GM12878 (cell line): ENCODE measurements at regions not wholly inside any gene's neighbourhood (a gene's known extent, or its start where the extent isn't known, plus 50 kb on each side); places are given as distances from the start of the nearest gene placed in this dataset.

Experiments
- ATAC-seq: fragments of 200-7000 bp; cut with Tn5 transposase; 3 replicates; pipeline ENCODE4 v1.9.1; 2020; ENCODE audit warnings: mild to moderate bottlenecking, moderate library complexity
- BruUV-seq: library from RNA; stranded (reverse); fragments of 400-500 nt; replicated peaks from 2 replicates; lab custom pipeline; 2021; lab: Mats Ljungman, UMichigan
- CTCF ChIA-PET: fragments of 300-600 bp; sonication (Branson Sonifier 250); formaldehyde crosslinking; extraction: SDS; loops from one replicate; lab custom pipeline; 2021; ENCODE audit warnings: inconsistent platforms; lab: Yijun Ruan, JAX
- POLR2A ChIA-PET: fragments of 350-600 bp; formaldehyde crosslinking; extraction: SDS; loops from one replicate; lab custom pipeline; 2021; ENCODE audit warnings: inconsistent platforms; lab: Charles Lee
- RAD21 ChIA-PET: fragments of 300-600 bp; sonication (Branson Sonifier 250); formaldehyde crosslinking; loops from one replicate; lab custom pipeline; 2023; ENCODE audit warnings: antibody characterized with exemption; ENCODE audit not compliant: unreplicated experiment; lab: Charles Lee
- SMC1A ChIA-PET: fragments of 300-600 bp; sonication (Branson Sonifier 250); formaldehyde crosslinking; loops from one replicate; lab custom pipeline; 2023; ENCODE audit not compliant: unreplicated experiment, uncharacterized antibody; lab: Charles Lee
- DNase-seq: peaks from one replicate; pipeline ENCODE4 v3.0.0-alpha.2; 2011; ENCODE audit warnings: low read depth, low spot score
- FAIRE-seq: peaks from 3 replicates; lab custom pipeline; 2011; peaks lifted over from hg19 to GRCh38; lab: Jason Lieb, UNC
- H2AFZ ChIP-seq: 2 replicates; pipeline ENCODE4 v1.6.0; 2011; ENCODE audit warnings: low read depth, low read length, control low read depth; ENCODE audit not compliant: control insufficient read depth
- H3K27ac ChIP-seq: 2 replicates; pipeline ENCODE4 v1.5.1; 2011; ENCODE audit warnings: control low read depth; ENCODE audit not compliant: control insufficient read depth, insufficient read depth
- H3K27me3 ChIP-seq, 2 experiments: replicated peaks in 1 of 2; 2 replicates each; pipeline versions ENCODE4 v1.6.0 to v1.6.1; 2011; ENCODE audit warnings: low read length in 1 of 2; ENCODE audit not compliant: control insufficient read depth in 2 of 2, insufficient read depth in 2 of 2
- H3K36me3 ChIP-seq, 2 experiments: 2 replicates each; pipeline ENCODE4 v1.5.1; 2011; ENCODE audit warnings: low read length in 1 of 2; ENCODE audit not compliant: control insufficient read depth in 2 of 2, insufficient read depth in 2 of 2
- H3K4me1 ChIP-seq: 2 replicates; pipeline ENCODE4 v1.6.1; 2011; ENCODE audit warnings: mild to moderate bottlenecking, low read length, moderate library complexity, mixed read lengths; ENCODE audit not compliant: control insufficient read depth, insufficient read depth
- H3K4me2 ChIP-seq: 2 replicates; pipeline ENCODE4 v1.6.0; 2011; ENCODE audit warnings: control low read depth; ENCODE audit not compliant: control insufficient read depth, insufficient read depth
- H3K4me3 ChIP-seq: fragments of 200-600 bp; sonication (generic); 2 replicates; pipeline ENCODE4 v1.5.1; 2016
- H3K79me2 ChIP-seq: 2 replicates; pipeline ENCODE4 v1.6.0; 2011; ENCODE audit warnings: low read length; ENCODE audit not compliant: control insufficient read depth, insufficient read depth
- H3K9ac ChIP-seq: 2 replicates; pipeline ENCODE4 v1.8.0; 2011; ENCODE audit warnings: low read length, control low read depth, mixed read lengths; ENCODE audit not compliant: control insufficient read depth, insufficient read depth
- H3K9me3 ChIP-seq: replicated peaks from 3 replicates; pipeline ENCODE4 v1.5.1; 2011; ENCODE audit warnings: mild to moderate bottlenecking, low read length; ENCODE audit not compliant: control insufficient read depth, insufficient read depth
- H4K20me1 ChIP-seq: 2 replicates; pipeline ENCODE4 v1.6.0; 2011; ENCODE audit not compliant: control insufficient read depth, insufficient read depth
- E2F4 ChIP-seq: IDR thresholded peaks from 2 replicates; pipeline ENCODE4 v1.6.1; 2012; ENCODE audit warnings: low read depth, low read length, improper control_type of control experiment
- GABPA ChIP-seq: IDR thresholded peaks from 2 replicates; pipeline ENCODE4 v1.6.1; 2014; ENCODE audit warnings: antibody characterized with exemption, low read depth, mild to moderate bottlenecking, inconsistent platforms
- KDM1A ChIP-seq: fragments of 200-600 bp; sonication (generic); IDR thresholded peaks from 2 replicates; pipeline ENCODE4 v1.6.1; 2016; ENCODE audit warnings: borderline replicate concordance
- MEF2A ChIP-seq: IDR thresholded peaks from 2 replicates; pipeline ENCODE4 v1.6.1; 2011; ENCODE audit warnings: low read depth, mild to moderate bottlenecking, low read length, moderate library complexity; ENCODE audit not compliant: insufficient read depth
- MXI1 ChIP-seq: fragments of 150-350 bp; IDR thresholded peaks from 2 replicates; pipeline ENCODE4 v1.6.1; 2011; ENCODE audit warnings: low read depth, mild to moderate bottlenecking, inconsistent platforms, low read length, improper control_type of control experiment
- NR2F1 ChIP-seq: fragments of 450-650 bp; conservative IDR thresholded peaks from 2 replicates; pipeline ENCODE4 v1.6.1; 2017; ENCODE audit warnings: mild to moderate bottlenecking
- POU2F2 ChIP-seq: IDR thresholded peaks from 3 replicates; pipeline ENCODE4 v1.6.1; 2011; ENCODE audit warnings: low read depth, mild to moderate bottlenecking, low read length, borderline replicate concordance
- RBBP5 ChIP-seq: fragments of 200-600 bp; sonication (generic); conservative IDR thresholded peaks from 2 replicates; pipeline ENCODE4 v1.6.1; 2016
- RUNX3 ChIP-seq: IDR thresholded peaks from 2 replicates; pipeline ENCODE4 v1.6.1; 2012; ENCODE audit warnings: low read length, inconsistent platforms
- SPI1 ChIP-seq: IDR thresholded peaks from 2 replicates; pipeline ENCODE4 v1.6.1; 2011; ENCODE audit warnings: low read depth, mild to moderate bottlenecking, low read length, moderate library complexity, borderline replicate concordance; ENCODE audit not compliant: insufficient read depth
- TCF7 ChIP-seq: IDR thresholded peaks from 2 replicates; pipeline ENCODE4 v1.6.1; 2014; ENCODE audit warnings: antibody characterized with exemption, borderline replicate concordance
- ZBTB33 ChIP-seq: fragments of 450-650 bp; IDR thresholded peaks from 2 replicates; pipeline ENCODE4 v1.6.1; 2017; ENCODE audit warnings: mild to moderate bottlenecking
- WGBS: methylation state at CpG from one replicate; pipeline ENCODE4 v1.1.6; 2016; ENCODE audit warnings: low lambda C conversion rate; ENCODE audit not compliant: insufficient replicate concordance, insufficient coverage; ENCODE audit errors: missing lambda C conversion rate; 5-methylcytosine and 5-hydroxymethylcytosine counted together
- in situ Hi-C: fragments of 300-500 bp; cut with MboI; formaldehyde crosslinking; loops from 9 replicates; pipeline ENCODE4 v1.14.3; 2018; ENCODE audit warnings: mixed read lengths
- intact Hi-C: fragments of 100-400 bp; cut with micrococcal nuclease; formaldehyde crosslinking; loops from one replicate; pipeline ENCODE4 v1.14.2; 2022; ENCODE audit not compliant: unreplicated experiment
- TF ChIP-seq, protein P1 (sequence below): IDR thresholded peaks from 2 replicates; pipeline ENCODE4 v1.6.1; 2012; ENCODE audit warnings: mild to moderate bottlenecking, low read depth, low read length

GRCh38 chr1:223001653-223002634 lies 141.1 kb downstream of the TLR5 start (continued):
- TF ChIP-seq, protein P1, sequence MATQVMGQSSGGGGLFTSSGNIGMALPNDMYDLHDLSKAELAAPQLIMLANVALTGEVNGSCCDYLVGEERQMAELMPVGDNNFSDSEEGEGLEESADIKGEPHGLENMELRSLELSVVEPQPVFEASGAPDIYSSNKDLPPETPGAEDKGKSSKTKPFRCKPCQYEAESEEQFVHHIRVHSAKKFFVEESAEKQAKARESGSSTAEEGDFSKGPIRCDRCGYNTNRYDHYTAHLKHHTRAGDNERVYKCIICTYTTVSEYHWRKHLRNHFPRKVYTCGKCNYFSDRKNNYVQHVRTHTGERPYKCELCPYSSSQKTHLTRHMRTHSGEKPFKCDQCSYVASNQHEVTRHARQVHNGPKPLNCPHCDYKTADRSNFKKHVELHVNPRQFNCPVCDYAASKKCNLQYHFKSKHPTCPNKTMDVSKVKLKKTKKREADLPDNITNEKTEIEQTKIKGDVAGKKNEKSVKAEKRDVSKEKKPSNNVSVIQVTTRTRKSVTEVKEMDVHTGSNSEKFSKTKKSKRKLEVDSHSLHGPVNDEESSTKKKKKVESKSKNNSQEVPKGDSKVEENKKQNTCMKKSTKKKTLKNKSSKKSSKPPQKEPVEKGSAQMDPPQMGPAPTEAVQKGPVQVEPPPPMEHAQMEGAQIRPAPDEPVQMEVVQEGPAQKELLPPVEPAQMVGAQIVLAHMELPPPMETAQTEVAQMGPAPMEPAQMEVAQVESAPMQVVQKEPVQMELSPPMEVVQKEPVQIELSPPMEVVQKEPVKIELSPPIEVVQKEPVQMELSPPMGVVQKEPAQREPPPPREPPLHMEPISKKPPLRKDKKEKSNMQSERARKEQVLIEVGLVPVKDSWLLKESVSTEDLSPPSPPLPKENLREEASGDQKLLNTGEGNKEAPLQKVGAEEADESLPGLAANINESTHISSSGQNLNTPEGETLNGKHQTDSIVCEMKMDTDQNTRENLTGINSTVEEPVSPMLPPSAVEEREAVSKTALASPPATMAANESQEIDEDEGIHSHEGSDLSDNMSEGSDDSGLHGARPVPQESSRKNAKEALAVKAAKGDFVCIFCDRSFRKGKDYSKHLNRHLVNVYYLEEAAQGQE = no peak

DNA sequence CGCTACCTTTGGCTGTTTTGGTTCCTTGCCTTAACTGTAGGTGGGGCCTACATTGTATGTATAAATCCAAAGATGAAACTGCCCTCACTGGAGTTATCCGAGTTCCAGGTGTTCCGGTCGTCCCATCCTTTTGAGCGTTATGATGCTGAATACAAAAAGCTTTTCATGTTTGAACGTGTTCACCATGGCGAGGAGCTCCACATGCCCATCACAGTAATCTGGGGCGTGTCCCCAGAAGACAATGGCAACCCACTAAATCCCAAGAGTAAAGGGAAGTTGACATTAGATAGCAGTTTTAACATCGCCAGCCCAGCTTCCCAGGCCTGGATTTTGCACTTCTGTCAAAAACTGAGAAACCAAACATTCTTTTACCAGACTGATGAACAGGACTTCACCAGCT lies 139.5 kb downstream of the TLR5 start:
- H3K79me2 ChIP-seq = no peaks in the 10 kb centered on the region
- H3K9me3 ChIP-seq = no peaks in the 10 kb centered on the region
- no peak for DNase-seq
- no TSS peak for BruUV-seq
- intact Hi-C loops = no loop called here
- 45% methylated on average over 9 of the region's 9 CpGs for WGBS
- H3K4me3 ChIP-seq = no peak overlapping the region
- H3K4me2 ChIP-seq = no peak overlapping the region
- no peak overlapping the region for H3K27ac ChIP-seq
- no peaks in the 10 kb centered on the region for H3K27me3 ChIP-seq
- no peaks in the 10 kb centered on the region for H3K4me1 ChIP-seq
- no peak for FAIRE-seq
- ChIA-PET CTCF (interaction anchor here (0.7 kb wide), 1 partner anchor 62 kb away, joined by 3 read pairs; no protein-coding TSS in a partner anchor), SMC1A (interaction anchor here (1.5 kb wide), 1 partner anchor 12 kb away, joined by 3 read pairs; no protein-coding TSS in a partner anchor), POLR2A (no interaction called here), RAD21 (no interaction called here)
- no peak overlapping the region for H3K9ac ChIP-seq
- ATAC-seq = no peak
- no peaks in the 10 kb centered on the region for H4K20me1 ChIP-seq
- in situ Hi-C loops = no loop called here
- H3K36me3 ChIP-seq = no peaks in the 10 kb centered on the region
- H2AFZ ChIP-seq = no peak overlapping the region
- no peak for TF ChIP-seq MXI1
- TF ChIP-seq NR2F1 = no peak
- no peak for TF ChIP-seq RUNX3
- TF ChIP-seq KDM1A = no peak
- TF ChIP-seq TCF7 = no peak
- TF ChIP-seq RBBP5 = no peak
- no peak for TF ChIP-seq SPI1
- TF ChIP-seq POU2F2 = no peak
- no peak for TF ChIP-seq ZBTB33
- no peak for TF ChIP-seq E2F4
- TF ChIP-seq GABPA = no peak
- no peak for TF ChIP-seq MEF2A
